ENCODE measurements at regions not wholly inside any gene's neighbourhood (a gene's known extent, or its start where the extent isn't known, plus 50 kb on each side); places are given as distances from the start of the nearest gene placed in this dataset.

DNA sequence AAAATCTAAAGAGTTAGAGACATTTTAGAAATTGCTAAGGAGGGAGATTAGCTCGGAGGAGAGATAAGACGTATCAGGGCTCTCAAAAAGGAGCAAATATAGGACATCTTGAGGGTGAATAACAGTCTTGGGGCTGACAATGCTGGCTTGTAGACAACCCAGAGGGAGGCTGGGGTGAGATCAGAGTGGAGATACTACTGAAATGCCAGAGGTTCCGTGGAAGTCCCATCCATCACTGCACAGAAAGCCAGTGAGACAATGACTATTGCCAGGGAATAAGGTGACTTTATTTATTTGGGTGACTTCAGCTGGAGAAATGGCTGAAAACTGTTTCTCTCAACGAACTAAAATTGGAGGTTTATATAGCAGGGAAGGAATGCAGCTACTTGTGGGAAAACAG is 838.1 kb upstream of the AGA start:
- DNase-seq (ENCODE audit: low read depth) = no peak
- H3K4me3 ChIP-seq (ENCODE audit: low read depth, low read length) = no peak overlapping the region
- TF ChIP-seq CTCF (IDR thresholded peaks at IDR 0.05; ENCODE audit: insufficient read depth, low read length) = no peak

DNA sequence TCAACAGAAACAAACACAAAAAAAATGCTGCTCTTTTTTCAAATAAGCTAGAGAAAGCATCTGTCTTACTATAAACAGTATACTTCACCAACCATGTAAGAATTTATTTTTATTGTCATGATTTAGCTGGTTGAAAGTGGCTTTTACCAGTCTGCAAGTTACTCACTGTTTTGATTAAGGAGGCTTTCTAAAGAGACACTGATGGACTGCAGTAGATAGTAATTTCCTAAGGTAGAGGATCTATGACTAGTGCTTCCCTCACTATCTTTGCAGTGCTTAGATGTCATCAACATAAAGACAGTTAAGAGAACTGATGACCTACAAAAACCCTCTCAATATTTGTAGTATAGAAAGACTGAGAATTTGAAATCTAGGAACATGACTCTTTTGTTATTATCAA is 846.2 kb upstream of the AGA start:
- H3K4me3 ChIP-seq (ENCODE audit: low read depth, low read length) = no peak overlapping the region
- no peak for DNase-seq (ENCODE audit: low read depth)
- no peak for TF ChIP-seq CTCF (IDR thresholded peaks at IDR 0.05; ENCODE audit: insufficient read depth, low read length)

DNA sequence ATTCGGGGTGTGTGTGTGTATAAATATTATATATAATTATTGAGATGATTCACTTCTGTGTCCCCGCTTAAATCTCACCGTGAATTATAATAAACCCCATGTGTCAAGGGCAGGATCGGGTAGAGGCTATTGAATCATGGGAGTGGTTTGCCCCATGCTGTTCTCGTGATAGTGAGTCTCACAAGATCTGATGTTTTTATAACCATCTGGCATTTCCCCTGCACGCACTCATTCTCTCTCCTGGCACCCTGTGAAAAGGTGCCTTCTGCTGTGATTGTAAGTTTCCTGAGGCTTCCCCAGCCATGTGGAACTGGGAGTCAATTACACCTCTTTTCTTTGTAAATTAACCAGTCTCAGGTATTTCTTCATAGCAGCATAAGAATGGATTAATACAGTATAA is 851.4 kb upstream of the AGA start:
- no peak for DNase-seq (ENCODE audit: low read depth)
- H3K4me3 ChIP-seq (ENCODE audit: low read depth, low read length) = no peak overlapping the region
- no peak for TF ChIP-seq CTCF (IDR thresholded peaks at IDR 0.05; ENCODE audit: insufficient read depth, low read length)

- no peak overlapping the region for H3K4me3 ChIP-seq (ENCODE audit: low read depth, low read length)
- no peak for TF ChIP-seq CTCF (IDR thresholded peaks at IDR 0.05; ENCODE audit: insufficient read depth, low read length)
- DNase-seq (ENCODE audit: low read depth) = no peak
Measured at GRCh38 chr4:178296669-178297068, 854.4 kb upstream of the AGA start.

- no peak for DNase-seq (ENCODE audit: low read depth)
- H3K4me3 ChIP-seq (ENCODE audit: low read depth, low read length) = no peak overlapping the region
- no peak for TF ChIP-seq CTCF (IDR thresholded peaks at IDR 0.05; ENCODE audit: insufficient read depth, low read length)
Measured at GRCh38 chr4:178306565-178306964, 864.3 kb upstream of the AGA start.

GRCh38 chr4:178309890-178310289 is 867.7 kb upstream of the AGA start:
- TF ChIP-seq CTCF (IDR thresholded peaks at IDR 0.05; ENCODE audit: insufficient read depth, low read length) = no peak
- H3K4me3 ChIP-seq (ENCODE audit: low read depth, low read length) = no peak overlapping the region
- no peak for DNase-seq (ENCODE audit: low read depth)

DNA sequence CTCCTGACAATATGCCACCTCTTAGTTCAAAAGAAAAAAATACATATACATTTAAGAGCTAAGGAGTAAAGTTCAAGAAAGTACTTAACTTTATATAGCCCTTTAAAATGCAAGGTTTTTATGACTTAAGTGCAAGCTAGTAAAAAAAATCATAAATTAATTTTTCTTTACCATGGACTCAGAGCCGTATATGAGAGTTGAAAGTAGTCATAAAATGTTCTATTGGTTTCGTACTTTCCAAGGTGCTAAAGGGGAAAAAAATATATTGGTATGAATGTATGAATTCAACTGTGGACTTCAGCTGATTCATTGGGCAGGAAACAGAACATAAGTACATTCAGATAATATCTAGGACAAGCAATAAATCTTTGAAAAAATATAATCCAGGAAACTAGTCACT is 869.8 kb upstream of the AGA start:
- H3K4me3 ChIP-seq (ENCODE audit: low read depth, low read length) = no peak overlapping the region
- DNase-seq (ENCODE audit: low read depth) = no peak
- TF ChIP-seq CTCF (IDR thresholded peaks at IDR 0.05; ENCODE audit: insufficient read depth, low read length) = no peak
